ENCODE measurements at regions not wholly inside any gene's neighbourhood (a gene's known extent, or its start where the extent isn't known, plus 50 kb on each side); places are given as distances from the start of the nearest gene placed in this dataset.

DNA sequence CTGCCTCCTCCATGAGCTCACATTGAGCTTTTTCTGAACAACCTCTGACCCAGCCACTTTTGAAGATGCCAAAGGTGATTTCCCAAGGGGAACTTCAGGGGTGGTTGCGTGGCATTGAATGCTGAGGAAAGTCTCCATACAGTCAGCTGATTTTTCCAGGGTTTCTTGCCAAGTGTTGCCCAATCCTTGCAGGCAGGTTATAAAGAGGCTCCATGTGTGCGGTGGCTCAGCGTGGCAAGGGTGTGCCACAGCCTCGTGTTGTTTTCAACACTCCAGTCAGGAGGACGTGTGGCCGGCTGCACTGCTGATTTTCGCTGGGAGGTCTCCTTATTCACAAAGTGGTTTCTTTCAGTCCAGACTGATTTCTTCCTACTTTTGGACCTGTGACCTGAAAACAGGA lies 81.4 kb upstream of the GATA6 start:
- Histone ChIP-seq H3K27ac (replicated peaks) (no peak overlapping the region), H3K27me3 (ENCODE audit: insufficient read depth, poor library complexity, severe bottlenecking) (no peaks in the 10 kb centered on the region), H3K4me3 (replicated peaks; ENCODE audit: insufficient read depth, low read length) (no peak overlapping the region)
- TF ChIP-seq REST (IDR thresholded peaks at IDR 0.05; ENCODE audit: insufficient replicate concordance, low read depth) (no peak), POLR2AphosphoS5 (IDR thresholded peaks at IDR 0.05; ENCODE audit: low read depth) (no peak), SPI1 (IDR thresholded peaks at IDR 0.05; ENCODE audit: borderline replicate concordance, low read depth) (no peak), GABPA (IDR thresholded peaks at IDR 0.05; ENCODE audit: low read depth) (no peak)
- TF ChIP-seq, protein P1, sequence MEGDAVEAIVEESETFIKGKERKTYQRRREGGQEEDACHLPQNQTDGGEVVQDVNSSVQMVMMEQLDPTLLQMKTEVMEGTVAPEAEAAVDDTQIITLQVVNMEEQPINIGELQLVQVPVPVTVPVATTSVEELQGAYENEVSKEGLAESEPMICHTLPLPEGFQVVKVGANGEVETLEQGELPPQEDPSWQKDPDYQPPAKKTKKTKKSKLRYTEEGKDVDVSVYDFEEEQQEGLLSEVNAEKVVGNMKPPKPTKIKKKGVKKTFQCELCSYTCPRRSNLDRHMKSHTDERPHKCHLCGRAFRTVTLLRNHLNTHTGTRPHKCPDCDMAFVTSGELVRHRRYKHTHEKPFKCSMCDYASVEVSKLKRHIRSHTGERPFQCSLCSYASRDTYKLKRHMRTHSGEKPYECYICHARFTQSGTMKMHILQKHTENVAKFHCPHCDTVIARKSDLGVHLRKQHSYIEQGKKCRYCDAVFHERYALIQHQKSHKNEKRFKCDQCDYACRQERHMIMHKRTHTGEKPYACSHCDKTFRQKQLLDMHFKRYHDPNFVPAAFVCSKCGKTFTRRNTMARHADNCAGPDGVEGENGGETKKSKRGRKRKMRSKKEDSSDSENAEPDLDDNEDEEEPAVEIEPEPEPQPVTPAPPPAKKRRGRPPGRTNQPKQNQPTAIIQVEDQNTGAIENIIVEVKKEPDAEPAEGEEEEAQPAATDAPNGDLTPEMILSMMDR (IDR thresholded peaks at IDR 0.05; ENCODE audit: insufficient read depth, low read length), result no peak
- DNase-seq (ENCODE audit: low read depth in 1 of 2, low spot score in 1 of 2), result no peak

- DNase-seq (ENCODE audit: low read depth in 1 of 2, low spot score in 1 of 2), result no peak
- H3K27me3 ChIP-seq (ENCODE audit: insufficient read depth, poor library complexity, severe bottlenecking), result peaks cover 2% of the 10 kb centered on the region
- no peak overlapping the region for H3K27ac ChIP-seq (replicated peaks)
- no peak overlapping the region for H3K4me3 ChIP-seq (replicated peaks; ENCODE audit: insufficient read depth, low read length)
- TF ChIP-seq, protein P1 (IDR thresholded peaks at IDR 0.05; ENCODE audit: insufficient read depth, low read length), result no peak
- TF ChIP-seq POLR2AphosphoS5 (IDR thresholded peaks at IDR 0.05; ENCODE audit: low read depth), result no peak
- no peak for TF ChIP-seq SPI1 (IDR thresholded peaks at IDR 0.05; ENCODE audit: borderline replicate concordance, low read depth)
- no peak for TF ChIP-seq REST (IDR thresholded peaks at IDR 0.05; ENCODE audit: insufficient replicate concordance, low read depth)
- no peak for TF ChIP-seq GABPA (IDR thresholded peaks at IDR 0.05; ENCODE audit: low read depth)
Observed at GRCh38 chr18:22088996-22089640, 80.3 kb upstream of the GATA6 start.

DNA sequence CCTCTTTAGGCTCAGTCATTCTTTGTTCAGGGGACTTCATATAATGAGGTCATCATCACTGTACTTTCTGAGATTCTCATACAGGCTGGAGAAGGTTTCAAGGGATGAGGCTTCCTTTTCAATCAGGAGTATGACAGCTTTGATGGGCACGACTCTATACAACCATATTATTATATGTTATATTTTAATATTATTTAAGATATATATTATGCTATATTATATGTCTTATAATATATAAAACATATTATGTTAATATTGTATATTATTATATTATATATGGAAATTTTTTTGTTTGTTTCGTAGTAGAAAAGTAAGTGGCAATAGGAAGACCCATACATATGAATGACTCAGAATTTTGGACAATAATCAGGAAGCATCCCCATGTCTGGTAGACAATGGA lies 78.0 kb upstream of the GATA6 start:
- TF ChIP-seq GABPA (IDR thresholded peaks at IDR 0.05; ENCODE audit: low read depth), result no peak
- no peak for TF ChIP-seq REST (IDR thresholded peaks at IDR 0.05; ENCODE audit: insufficient replicate concordance, low read depth)
- TF ChIP-seq, protein P1 (IDR thresholded peaks at IDR 0.05; ENCODE audit: insufficient read depth, low read length), result no peak
- TF ChIP-seq POLR2AphosphoS5 (IDR thresholded peaks at IDR 0.05; ENCODE audit: low read depth), result no peak
- TF ChIP-seq SPI1 (IDR thresholded peaks at IDR 0.05; ENCODE audit: borderline replicate concordance, low read depth), result no peak
- H3K27ac ChIP-seq (replicated peaks), result no peak overlapping the region
- no peak overlapping the region for H3K4me3 ChIP-seq (replicated peaks; ENCODE audit: insufficient read depth, low read length)
- H3K27me3 ChIP-seq (ENCODE audit: insufficient read depth, poor library complexity, severe bottlenecking), result peaks cover 2% of the 10 kb centered on the region
- no peak for DNase-seq (ENCODE audit: low read depth in 1 of 2, low spot score in 1 of 2)

Measured in HL-60 (cell line).